Gastrocnemius medialis (tissue), 4 donors: ENCODE measurements at regions not wholly inside any gene's neighbourhood (a gene's known extent, or its start where the extent isn't known, plus 50 kb on each side); places are given as distances from the start of the nearest gene placed in this dataset.
"Not testable (repeated sequence)": the region's sequence is repeated elsewhere in the genome, so short reads cannot be mapped to it uniquely, and the experiment has no call there.

Experiments
- ATAC-seq, 2 donors: fragments of 150-250 bp; one replicate each; pipeline ENCODE4 v1.9.1; 2016
- DNase-seq, 2 donors: peaks; one replicate each; pipeline ENCODE4 v3.0.0-alpha.2; 2019
- H3K27ac ChIP-seq, 4 donors: fragments of 200-600 bp; sonication (generic); 1 replicate in 1 of 4; 2 replicates in 3 of 4; pipeline ENCODE4 v1.5.1; 2016 to 2018; ENCODE audit warnings: mild to moderate bottlenecking in 2 of 4, moderate library complexity in 1 of 4
- H3K27me3 ChIP-seq, 3 donors: fragments of 200-600 bp; sonication (generic) in 2 of 3; 1 replicate in 1 of 3; 2 replicates in 2 of 3; pipeline versions ENCODE4 v1.5.1 to v1.6.0; 2016 to 2019; ENCODE audit warnings: mild to moderate bottlenecking in 1 of 3, moderate library complexity in 1 of 3
- H3K36me3 ChIP-seq, 2 donors: fragments of 200-600 bp; sonication (generic) in 1 of 2; one replicate each; pipeline ENCODE4 v1.5.1; 2017 to 2018
- H3K4me1 ChIP-seq, 2 donors: fragments of 200-600 bp; sonication (generic) in 1 of 2; one replicate each; pipeline ENCODE4 v1.5.1; 2016 to 2017; ENCODE audit warnings: mild to moderate bottlenecking in 2 of 2
- H3K4me3 ChIP-seq, 4 donors: fragments of 200-600 bp; sonication (generic) in 3 of 4; 1 replicate in 1 of 4; 2 replicates in 3 of 4; pipeline ENCODE4 v1.5.1; 2016 to 2019; ENCODE audit warnings: mild to moderate bottlenecking in 2 of 4
- H3K9me3 ChIP-seq, 3 donors: fragments of 200-600 bp; sonication (generic) in 2 of 3; 1 replicate in 1 of 3; 2 replicates in 2 of 3; pipeline ENCODE4 v1.5.1; 2016 to 2019
- POLR2A ChIP-seq, 2 donors: fragments of 450-650 bp; IDR thresholded peaks; one replicate each; pipeline ENCODE4 v1.6.1; 2017; ENCODE audit warnings: antibody characterized with exemption in 2 of 2, mild to moderate bottlenecking in 2 of 2, moderate library complexity in 2 of 2
- in situ Hi-C, 4 donors: fragments of 200-750 bp; cut with MboI; loops; one replicate each; pipeline versions ENCODE4 v1.15.0 to v1.8.0; 2017; ENCODE audit warnings: low sequenced_read_pairs in 4 of 4
- intact Hi-C: fragments of 100-400 bp; cut with DNase I; formaldehyde crosslinking; loops from one replicate; pipeline ENCODE4 v1.15.1; 2023; ENCODE audit warnings: low total_unique reads
- TF ChIP-seq, protein P1 (sequence below), 5 experiments: fragments of 450-650 bp in 3 of 5; fragments of 200-600 bp in 2 of 5; sonication (generic) in 2 of 5; IDR thresholded peaks in 4 of 5; conservative IDR thresholded peaks in 1 of 5; 1 replicate in 4 of 5; 2 replicates in 1 of 5; pipeline ENCODE4 v1.5.1; 2016 to 2019; ENCODE audit warnings: antibody characterized with exemption in 5 of 5, mild to moderate bottlenecking in 3 of 5, moderate library complexity in 3 of 5

DNA sequence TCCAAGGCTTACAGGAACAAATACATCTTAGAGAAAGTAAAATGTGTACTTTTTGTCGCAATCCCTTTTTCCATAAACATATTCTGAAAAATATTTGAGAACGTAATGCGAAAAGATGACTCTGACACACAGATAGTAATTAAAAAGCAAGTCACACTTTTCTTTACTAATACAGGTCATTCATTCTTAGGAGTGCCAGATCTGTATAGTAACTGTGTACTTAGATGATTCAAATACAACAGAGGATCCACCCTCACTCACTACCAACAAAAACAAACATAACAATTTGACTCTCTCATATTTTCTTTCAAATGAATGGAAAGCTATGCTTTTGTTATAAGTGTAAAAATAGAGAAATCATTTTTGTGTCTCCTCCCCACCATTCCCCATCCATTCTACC lies 795.4 kb downstream of the SLC6A15 start:
- H3K4me1 ChIP-seq, result no peaks in the 10 kb centered on the region
- ATAC-seq, result no peak

DNA sequence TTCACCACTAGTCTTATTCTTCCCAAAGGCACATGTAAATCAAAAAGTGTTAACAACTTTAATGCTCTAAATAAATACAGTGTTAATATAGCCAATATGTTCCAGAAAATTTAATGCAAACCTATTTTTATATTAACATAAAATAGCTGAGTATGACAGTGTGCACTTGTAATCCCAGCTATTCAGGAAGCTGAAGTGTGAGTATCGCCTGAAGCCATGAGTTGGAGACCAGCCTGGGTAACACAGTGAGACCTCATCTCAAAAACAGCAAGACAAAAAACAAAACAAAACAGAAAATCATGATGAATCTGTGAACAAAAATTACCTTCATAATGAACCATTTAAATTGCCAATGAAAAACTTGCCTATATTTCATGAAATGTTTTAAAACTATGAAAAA lies 798.9 kb downstream of the SLC6A15 start:
- TF ChIP-seq, protein P1, sequence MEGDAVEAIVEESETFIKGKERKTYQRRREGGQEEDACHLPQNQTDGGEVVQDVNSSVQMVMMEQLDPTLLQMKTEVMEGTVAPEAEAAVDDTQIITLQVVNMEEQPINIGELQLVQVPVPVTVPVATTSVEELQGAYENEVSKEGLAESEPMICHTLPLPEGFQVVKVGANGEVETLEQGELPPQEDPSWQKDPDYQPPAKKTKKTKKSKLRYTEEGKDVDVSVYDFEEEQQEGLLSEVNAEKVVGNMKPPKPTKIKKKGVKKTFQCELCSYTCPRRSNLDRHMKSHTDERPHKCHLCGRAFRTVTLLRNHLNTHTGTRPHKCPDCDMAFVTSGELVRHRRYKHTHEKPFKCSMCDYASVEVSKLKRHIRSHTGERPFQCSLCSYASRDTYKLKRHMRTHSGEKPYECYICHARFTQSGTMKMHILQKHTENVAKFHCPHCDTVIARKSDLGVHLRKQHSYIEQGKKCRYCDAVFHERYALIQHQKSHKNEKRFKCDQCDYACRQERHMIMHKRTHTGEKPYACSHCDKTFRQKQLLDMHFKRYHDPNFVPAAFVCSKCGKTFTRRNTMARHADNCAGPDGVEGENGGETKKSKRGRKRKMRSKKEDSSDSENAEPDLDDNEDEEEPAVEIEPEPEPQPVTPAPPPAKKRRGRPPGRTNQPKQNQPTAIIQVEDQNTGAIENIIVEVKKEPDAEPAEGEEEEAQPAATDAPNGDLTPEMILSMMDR (IDR thresholded peaks at IDR 0.05 in 4 of 5, conservative IDR thresholded peaks at IDR 0.05 in 1 of 5), result no peak
- TF ChIP-seq POLR2A (IDR thresholded peaks at IDR 0.05), result no peak

More for the DNA sequence above, 795.4 kb downstream of the SLC6A15 start:
- in situ Hi-C loops, result no loop called here
- no peak overlapping the region for H3K4me3 ChIP-seq
- intact Hi-C loops, result no loop called here
- no peaks in the 10 kb centered on the region for H3K9me3 ChIP-seq
- TF ChIP-seq, protein P1 (IDR thresholded peaks at IDR 0.05 in 4 of 5, conservative IDR thresholded peaks at IDR 0.05 in 1 of 5), result no peak
- TF ChIP-seq POLR2A (IDR thresholded peaks at IDR 0.05), result no peak
- no peaks in the 10 kb centered on the region for H3K36me3 ChIP-seq
- H3K27ac ChIP-seq, result no peak overlapping the region
- H3K27me3 ChIP-seq, result no peaks in the 10 kb centered on the region
- DNase-seq, result no peak

DNA sequence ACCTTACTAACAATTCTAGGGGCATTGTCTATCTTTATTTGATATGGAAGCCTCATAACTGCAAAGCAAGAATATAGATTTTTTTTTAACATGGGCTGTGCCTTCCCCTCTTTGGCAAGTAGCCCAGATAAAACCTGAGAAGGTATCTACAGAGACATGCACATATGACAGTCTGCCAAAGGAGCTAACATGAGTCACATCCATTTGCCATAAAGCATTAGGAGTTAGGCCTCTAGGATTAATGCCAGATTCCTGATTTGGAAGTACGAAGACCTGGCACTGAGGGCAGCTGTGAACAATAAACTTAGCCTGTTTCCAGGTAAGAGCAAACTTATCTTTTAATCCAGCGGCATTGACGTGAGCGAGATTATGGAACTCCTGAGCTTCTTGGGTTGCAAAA lies 808.7 kb downstream of the SLC6A15 start:
- H3K4me3 ChIP-seq, H3K27me3 ChIP-seq, H3K27ac ChIP-seq, H3K9me3 ChIP-seq, DNase-seq, ATAC-seq, H3K36me3 ChIP-seq, intact Hi-C loops, in situ Hi-C loops, H3K4me1 ChIP-seq: not testable (repeated sequence)

More for the DNA sequence above, 798.9 kb downstream of the SLC6A15 start:
- no peaks in the 10 kb centered on the region for H3K9me3 ChIP-seq
- H3K27me3 ChIP-seq, result no peaks in the 10 kb centered on the region
- H3K4me1 ChIP-seq, result no peaks in the 10 kb centered on the region
- ATAC-seq (no peak), DNase-seq (no peak)
- no peak overlapping the region for H3K27ac ChIP-seq
- intact Hi-C loops, result no loop called here
- no peak overlapping the region for H3K4me3 ChIP-seq
- in situ Hi-C loops, result no loop called here
- H3K36me3 ChIP-seq, result no peaks in the 10 kb centered on the region

DNA sequence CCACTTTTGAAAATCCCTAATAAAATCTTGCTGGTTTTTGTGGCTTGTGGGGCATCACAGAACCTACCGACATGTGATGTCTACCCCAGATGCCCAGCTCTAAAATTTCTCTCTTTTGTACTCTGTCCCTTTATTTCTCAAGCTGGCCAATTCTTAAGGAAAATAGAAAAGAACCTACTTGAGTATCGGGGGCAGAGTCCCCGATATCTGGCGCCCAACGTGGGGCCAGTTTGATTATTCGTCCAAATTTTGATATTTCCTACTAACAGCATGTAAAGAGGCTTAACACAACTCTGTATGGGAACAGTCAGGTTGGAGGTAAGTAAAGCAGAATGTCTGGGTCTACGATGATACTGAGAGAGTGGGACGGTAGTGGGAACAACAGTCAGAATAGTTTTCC lies 810.6 kb downstream of the SLC6A15 start:
- H3K27ac ChIP-seq, H3K4me3 ChIP-seq, H3K4me1 ChIP-seq, H3K36me3 ChIP-seq, in situ Hi-C loops, H3K27me3 ChIP-seq, ATAC-seq, DNase-seq, H3K9me3 ChIP-seq, intact Hi-C loops: not testable (repeated sequence)

- H3K36me3 ChIP-seq, H3K9me3 ChIP-seq, H3K4me1 ChIP-seq, in situ Hi-C loops, H3K4me3 ChIP-seq, DNase-seq, H3K27ac ChIP-seq, ATAC-seq, H3K27me3 ChIP-seq, intact Hi-C loops: not testable (repeated sequence)
These were observed 813.0 kb downstream of the SLC6A15 start for GRCh38 chr12:84099591-84099990.

GRCh38 chr12:84091651-84092050 lies 820.9 kb downstream of the SLC6A15 start:
- in situ Hi-C loops, result no loop called here

More at GRCh38 chr12:84091651-84092050, 820.9 kb downstream of the SLC6A15 start:
- intact Hi-C loops, result no loop called here
- Histone ChIP-seq H3K27ac (no peak overlapping the region), H3K36me3 (no peaks in the 10 kb centered on the region), H3K9me3 (no peaks in the 10 kb centered on the region), H3K4me1 (no peaks in the 10 kb centered on the region), H3K27me3 (no peaks in the 10 kb centered on the region), H3K4me3 (no peak overlapping the region)
- TF ChIP-seq, protein P1 (IDR thresholded peaks at IDR 0.05 in 4 of 5, conservative IDR thresholded peaks at IDR 0.05 in 1 of 5), result no peak
- no peak for TF ChIP-seq POLR2A (IDR thresholded peaks at IDR 0.05)
- ATAC-seq (no peak), DNase-seq (no peak)
